HG03103 (cell line): ENCODE measurements at regions not wholly inside any gene's neighbourhood (a gene's known extent, or its start where the extent isn't known, plus 50 kb on each side); places are given as distances from the start of the nearest gene placed in this dataset.
"Not testable (repeated sequence)": the region's sequence is repeated elsewhere in the genome, so short reads cannot be mapped to it uniquely, and the experiment has no call there.

Experiments used
- ATAC-seq: cut with Tn5 transposase; IDR thresholded peaks from one replicate; pipeline ENCODE4 v1.9.1; 2021; ENCODE audit warnings: low read depth; ENCODE audit not compliant: unreplicated experiment

DNA sequence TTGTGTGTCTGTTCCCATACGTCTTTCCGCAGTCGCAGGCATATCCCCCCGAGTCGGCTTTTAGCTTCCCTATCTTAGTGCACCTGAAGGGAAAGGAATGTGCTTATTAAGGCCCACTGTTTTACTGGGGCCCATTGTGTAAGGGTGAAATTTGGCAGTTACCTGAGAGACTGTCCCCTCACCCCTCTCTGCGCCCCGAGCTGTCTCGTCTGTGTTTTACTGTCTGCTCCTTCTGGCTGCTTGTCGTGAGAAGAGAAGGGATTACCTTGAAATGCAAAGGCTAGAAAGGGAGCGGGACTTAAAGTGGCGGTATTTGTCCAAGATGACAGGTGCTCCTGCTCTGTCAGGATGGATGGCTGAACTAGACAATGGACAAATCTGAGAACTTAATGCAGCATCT is 233.0 kb upstream of the POU1F1 start:
- no peak for ATAC-seq

DNA sequence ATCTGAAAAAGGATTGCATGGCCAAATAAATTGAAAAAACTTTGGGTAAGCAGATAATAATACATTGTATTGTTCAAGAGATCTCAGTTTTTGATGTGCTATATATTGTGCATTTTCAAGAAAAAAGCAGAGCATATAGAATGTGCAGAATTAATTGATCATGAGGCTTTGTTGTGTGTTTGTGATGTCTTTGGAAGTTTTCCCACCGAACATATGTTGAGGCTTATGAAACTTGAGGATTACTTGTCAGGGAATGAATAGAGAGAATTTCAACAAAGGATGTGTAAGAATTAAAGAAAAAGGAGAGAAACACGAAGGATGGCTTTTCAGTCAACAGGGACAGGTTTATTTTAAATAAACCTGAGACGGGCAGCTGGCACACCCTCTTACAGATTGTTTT is 232.5 kb upstream of the POU1F1 start:
- ATAC-seq = no peak

DNA sequence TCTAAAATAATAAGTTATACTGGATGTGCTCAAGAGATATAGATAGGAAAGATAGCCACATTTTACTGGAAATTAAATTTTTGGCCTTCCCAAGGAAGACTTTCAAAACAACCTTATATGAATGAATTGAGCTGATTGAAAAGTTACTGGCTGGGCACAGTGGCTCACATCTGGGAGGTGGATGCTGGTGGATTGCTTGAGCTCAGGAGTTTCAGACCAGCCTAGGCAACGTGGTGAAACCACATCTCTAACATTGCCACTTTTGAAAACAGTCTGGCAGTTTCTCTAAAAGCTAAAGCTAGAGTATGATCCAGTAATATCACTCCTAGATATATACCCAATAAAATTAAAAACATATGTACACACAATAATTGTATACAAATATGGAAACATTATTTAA is 231.4 kb upstream of the POU1F1 start:
- ATAC-seq = no peak

- ATAC-seq = peak; percentile 87
Measured at GRCh38 chr3:87503900-87504498, 227.6 kb upstream of the POU1F1 start.

DNA sequence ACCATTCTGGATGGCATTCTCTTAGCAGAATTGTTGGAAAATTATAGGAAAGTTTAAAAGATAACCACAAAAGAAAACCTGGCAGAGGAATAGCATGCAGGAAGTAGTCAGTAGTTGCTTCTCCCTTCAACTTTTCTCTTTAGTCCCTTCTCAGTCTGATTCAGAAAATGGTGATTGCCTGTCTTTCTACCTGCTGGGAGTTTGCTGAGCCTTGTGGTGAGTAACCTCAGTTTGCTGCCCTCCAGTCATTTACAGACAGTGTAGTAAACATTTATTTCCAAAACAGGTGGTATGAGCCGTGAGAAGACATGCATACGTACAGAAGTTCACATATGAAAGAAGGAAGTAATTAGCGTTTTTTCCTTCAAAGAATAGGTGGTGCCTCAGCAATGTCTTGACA is 224.7 kb upstream of the POU1F1 start:
- no peak for ATAC-seq

- ATAC-seq = no peak
Measured at GRCh38 chr3:87498358-87499080, 222.1 kb upstream of the POU1F1 start.

DNA sequence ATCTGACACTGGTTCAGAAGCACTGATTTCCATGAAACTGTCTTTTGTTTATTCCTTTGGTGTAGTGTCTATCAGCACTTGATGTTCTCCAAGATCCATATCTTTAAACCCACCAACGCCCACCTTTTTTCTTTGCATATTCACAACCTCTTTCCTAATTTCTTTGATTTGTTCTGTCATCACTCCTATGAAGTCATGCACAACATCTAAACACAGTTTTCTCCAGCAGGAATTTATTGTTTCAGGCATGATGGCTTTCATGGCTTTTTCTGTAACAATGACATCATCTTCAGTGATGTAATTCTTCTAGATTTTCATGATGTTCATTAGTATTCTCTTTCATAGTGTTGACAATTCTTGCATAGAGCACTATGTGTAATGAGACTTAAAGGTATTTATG is 219.6 kb upstream of the POU1F1 start:
- no peak for ATAC-seq

DNA sequence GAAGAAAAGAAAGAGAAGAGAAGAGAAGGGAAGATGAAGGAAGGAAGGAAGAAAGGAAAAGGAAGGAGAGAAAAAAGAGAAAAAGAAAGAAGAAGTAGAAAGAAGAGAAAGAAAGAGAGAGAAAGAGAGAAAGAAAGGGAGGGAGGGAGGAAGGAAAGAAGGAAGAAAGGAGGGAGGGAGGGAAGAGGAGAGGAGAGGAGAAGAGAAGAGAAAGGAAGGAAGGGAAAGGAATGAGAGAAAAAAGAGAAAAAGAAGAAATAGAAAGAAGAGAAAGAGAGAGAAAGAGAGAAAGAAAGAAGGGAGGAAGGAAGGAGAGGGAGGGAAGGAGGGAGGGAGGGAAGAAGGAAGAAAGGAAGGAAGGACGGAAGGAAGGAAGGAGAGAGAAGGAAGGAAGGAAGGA is 217.9 kb upstream of the POU1F1 start:
- no peak for ATAC-seq

DNA sequence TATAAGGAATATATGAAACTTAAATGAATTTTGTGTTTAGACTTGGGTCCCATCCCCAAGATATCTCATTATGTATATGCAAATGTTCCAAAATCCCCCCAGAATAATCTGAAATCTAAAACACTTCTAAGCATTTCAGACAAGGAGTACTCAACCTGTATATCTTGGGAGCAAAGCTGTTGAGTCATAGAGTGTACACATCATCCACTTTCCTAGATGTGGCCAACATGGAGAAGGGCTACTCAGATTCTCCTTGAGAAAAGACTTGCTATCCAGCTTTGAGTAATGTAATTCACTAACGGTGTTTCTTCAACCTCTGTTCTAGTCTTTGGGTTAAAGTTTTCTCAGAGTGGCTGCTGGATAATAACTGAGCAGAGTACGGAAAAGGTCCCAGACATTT is 215.5 kb upstream of the POU1F1 start:
- no peak for ATAC-seq

GRCh38 chr3:87489892-87490291 is 213.5 kb upstream of the POU1F1 start:
- ATAC-seq = no peak

DNA sequence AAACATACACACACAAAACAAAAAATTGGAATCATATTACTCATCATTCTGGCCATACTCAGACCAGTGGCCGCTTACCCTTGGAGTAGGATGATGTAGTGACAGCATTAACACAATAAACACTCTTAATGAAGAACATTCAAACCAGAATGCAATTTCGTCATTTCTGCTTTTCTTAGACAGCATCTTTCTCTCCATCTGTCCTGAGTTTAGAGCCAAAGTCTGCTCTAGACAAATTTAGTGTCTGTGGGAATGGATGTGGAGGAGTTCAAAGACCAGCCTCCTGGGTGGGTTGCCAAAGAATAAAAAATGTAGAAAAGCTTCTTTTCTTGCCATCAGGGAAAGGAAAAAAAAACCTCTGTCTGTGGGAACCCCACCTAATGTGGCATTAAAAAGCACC is 212.4 kb upstream of the POU1F1 start:
- no peak for ATAC-seq

DNA sequence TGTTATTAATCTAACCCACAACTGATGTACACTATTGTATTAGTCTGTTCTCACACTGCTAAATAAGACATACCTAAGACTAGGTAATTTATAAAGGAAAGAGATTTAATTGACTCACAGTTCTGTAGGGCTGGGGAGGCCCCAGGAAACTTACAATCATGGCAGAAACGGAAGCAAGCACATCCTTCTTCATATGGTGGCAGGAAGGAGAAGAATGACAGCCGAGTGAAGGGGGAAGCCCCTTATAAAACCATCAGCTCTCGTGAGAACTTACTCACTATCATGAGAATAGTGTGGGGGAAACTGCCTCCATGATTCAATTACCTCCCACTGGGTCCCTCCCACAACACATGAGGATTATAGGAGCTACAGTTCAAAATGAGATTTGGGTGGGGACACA is 210.3 kb upstream of the POU1F1 start:
- not testable (repeated sequence) for ATAC-seq

- no peak for ATAC-seq
Measured at GRCh38 chr3:87486115-87486514, 209.7 kb upstream of the POU1F1 start.

DNA sequence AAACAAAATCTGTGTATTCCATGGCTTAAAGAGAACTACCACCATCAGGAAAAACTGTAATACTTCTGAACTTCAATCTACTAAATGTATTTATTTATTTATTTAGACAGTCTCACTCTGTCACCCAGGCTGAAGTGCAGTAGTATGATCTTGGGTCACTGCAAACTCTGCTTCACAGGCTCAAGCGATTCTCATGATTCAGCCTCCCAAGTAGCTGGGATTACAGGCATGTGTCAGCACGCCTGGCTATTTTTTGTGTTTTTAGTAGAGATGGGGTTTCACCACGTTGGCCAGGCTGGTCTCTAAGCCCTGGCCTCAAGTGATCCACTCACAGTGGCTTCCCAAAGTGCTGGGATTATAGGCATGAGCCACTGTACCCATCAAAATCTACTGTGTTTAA is 202.3 kb upstream of the POU1F1 start:
- ATAC-seq = no peak

GRCh38 chr3:87473944-87474343 is 197.6 kb upstream of the POU1F1 start:
- no peak for ATAC-seq

GRCh38 chr3:87468938-87469337 is 192.6 kb upstream of the POU1F1 start:
- no peak for ATAC-seq

GRCh38 chr3:87468235-87468634 is 191.9 kb upstream of the POU1F1 start:
- no peak for ATAC-seq

- ATAC-seq = no peak
Measured at GRCh38 chr3:87462228-87462627, 185.8 kb upstream of the POU1F1 start.

- ATAC-seq = no peak
Measured at GRCh38 chr3:87461443-87461842, 185.1 kb upstream of the POU1F1 start.

DNA sequence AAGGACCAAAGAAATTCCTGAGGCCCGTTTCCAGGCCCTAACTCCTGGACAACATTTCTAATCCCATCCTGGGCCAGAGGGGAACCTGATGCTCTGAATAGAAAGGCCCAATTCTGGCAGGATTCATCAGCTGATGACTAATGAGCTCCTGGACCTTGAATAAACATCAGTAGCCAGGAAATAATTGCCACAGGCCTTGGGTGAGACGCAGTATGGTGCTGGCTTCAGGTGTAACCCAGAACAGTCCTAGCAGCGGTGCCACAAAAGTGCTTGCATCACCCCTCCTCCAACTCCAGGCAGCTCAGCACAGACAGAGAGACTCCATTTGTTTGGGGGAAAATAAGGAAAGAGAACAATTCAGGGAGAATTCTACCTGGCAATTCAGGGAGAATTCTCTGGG is 184.7 kb upstream of the POU1F1 start:
- ATAC-seq = no peak

GRCh38 chr3:87448558-87448957 is 172.2 kb upstream of the POU1F1 start:
- no peak for ATAC-seq

DNA sequence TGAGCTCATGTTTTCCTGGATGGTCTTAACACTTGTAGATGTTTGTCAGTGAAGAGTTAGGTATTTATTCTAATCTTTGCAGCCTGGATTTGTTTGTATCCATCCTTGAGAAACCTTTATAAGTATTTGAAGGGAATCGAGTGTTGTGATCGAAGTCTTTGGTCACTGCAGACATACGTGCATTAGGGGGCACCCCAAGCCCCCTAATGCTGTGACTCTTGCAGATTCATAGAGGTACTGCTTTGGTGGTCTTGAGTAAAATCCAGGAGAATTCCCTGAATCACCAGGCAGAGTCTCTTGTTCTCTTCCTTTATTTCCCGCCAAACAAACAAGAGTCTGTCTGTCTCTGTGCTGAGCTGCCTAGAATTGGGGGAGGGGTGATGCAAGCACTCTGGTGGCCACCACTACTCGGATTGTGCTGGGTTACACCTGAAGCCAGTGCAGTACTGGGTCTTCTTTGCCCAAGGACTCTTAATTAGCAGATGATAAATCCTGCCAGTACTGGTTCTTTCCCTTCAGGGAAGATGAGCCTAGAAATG is 170.5 kb upstream of the POU1F1 start:
- no peak for ATAC-seq
